ENCODE measurements at regions not wholly inside any gene's neighbourhood (a gene's known extent, or its start where the extent isn't known, plus 50 kb on each side); places are given as distances from the start of the nearest gene placed in this dataset.

- H3K4me3 ChIP-seq (ENCODE audit: low read depth, poor library complexity, severe bottlenecking) = no peak overlapping the region
- DNase-seq (ENCODE audit: low spot score in 2 of 2) = no peak
- intact Hi-C loops (cut with DNase I; ENCODE audit: low total_unique reads) = no loop called here
- no peak for TF ChIP-seq CTCF (IDR thresholded peaks at IDR 0.05)
- TF ChIP-seq POLR2A (IDR thresholded peaks at IDR 0.05) = no peak
- WGBS, 2 donors = 65 to 88% methylated on average over 2 of the region's 2 CpGs
These were observed 67.8 kb upstream of the PCDH10 start for GRCh38 chr4:133081246-133081645.

GRCh38 chr4:133084421-133084820, 64.7 kb upstream of the PCDH10 start:
- no peak overlapping the region for H3K4me3 ChIP-seq (ENCODE audit: low read depth, poor library complexity, severe bottlenecking)
- WGBS, 2 donors = 80 to 81% methylated on average over 1 of the region's 1 CpG
- intact Hi-C loops (cut with DNase I; ENCODE audit: low total_unique reads) = no loop called here
- TF ChIP-seq POLR2A (IDR thresholded peaks at IDR 0.05) (no peak), CTCF (IDR thresholded peaks at IDR 0.05) (no peak)
- DNase-seq (ENCODE audit: low spot score in 2 of 2) = no peak

GRCh38 chr4:133095591-133095990, 53.5 kb upstream of the PCDH10 start:
- TF ChIP-seq POLR2A (IDR thresholded peaks at IDR 0.05) (no peak), CTCF (IDR thresholded peaks at IDR 0.05) (no peak)
- WGBS, 2 donors = 85 to 88% methylated on average over 2 of the region's 2 CpGs

DNA sequence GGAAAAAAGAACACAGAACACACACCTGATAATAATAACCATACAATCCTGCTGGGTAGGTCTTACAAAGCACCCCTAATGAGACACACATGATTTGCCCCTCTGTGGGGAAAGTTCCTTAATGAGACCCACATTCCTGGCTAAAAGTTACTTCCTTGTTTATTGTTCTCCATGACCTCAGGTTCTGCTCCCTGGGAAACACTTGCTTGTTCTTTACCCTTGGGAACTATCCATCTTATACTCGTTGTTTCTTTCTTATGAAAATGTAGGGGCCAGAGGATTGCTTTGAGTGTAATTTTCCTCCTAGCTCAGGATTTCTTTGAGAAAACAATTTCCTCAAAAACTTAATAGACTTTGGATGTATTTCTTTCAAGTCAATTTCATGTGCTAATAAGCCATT, 52.1 kb upstream of the PCDH10 start:
- 8 to 15% methylated on average over 1 of the region's 1 CpG for WGBS, 2 donors
- no peak for DNase-seq (ENCODE audit: low spot score in 2 of 2)
- no peak overlapping the region for H3K4me3 ChIP-seq (ENCODE audit: low read depth, poor library complexity, severe bottlenecking)
- intact Hi-C loops (cut with DNase I; ENCODE audit: low total_unique reads) = no loop called here
- TF ChIP-seq CTCF (IDR thresholded peaks at IDR 0.05) = no peak
- no peak for TF ChIP-seq POLR2A (IDR thresholded peaks at IDR 0.05)

More at GRCh38 chr4:133095591-133095990, 53.5 kb upstream of the PCDH10 start:
- DNase-seq (ENCODE audit: low spot score in 2 of 2) = no peak
- no peak overlapping the region for H3K4me3 ChIP-seq (ENCODE audit: low read depth, poor library complexity, severe bottlenecking)
- intact Hi-C loops (cut with DNase I; ENCODE audit: low total_unique reads) = no loop called here

All from lower leg skin (tissue), 4 donors.